B cell (primary cell): ENCODE measurements at regions not wholly inside any gene's neighbourhood (a gene's known extent, or its start where the extent isn't known, plus 50 kb on each side); places are given as distances from the start of the nearest gene placed in this dataset.

ENCODE experiments used
- ATAC-seq: fragments of 200-7000 bp; cut with Tn5 transposase; one replicate; pipeline ENCODE4 v1.10.0; 2021; ENCODE audit warnings: low read depth, mild to moderate bottlenecking, moderate number of reproducible peaks, moderate library complexity
- CTCF ChIA-PET: fragments of 350-600 bp; sonication (Branson Sonifier 250); formaldehyde crosslinking; loops from one replicate; lab custom pipeline; 2021; ENCODE audit warnings: antibody characterized with exemption, inconsistent platforms; lab: Charles Lee
- POLR2A ChIA-PET: fragments of 350-600 bp; sonication (Branson Sonifier 250); formaldehyde crosslinking; loops from one replicate; lab custom pipeline; 2021; ENCODE audit warnings: antibody characterized with exemption; lab: Charles Lee
- DNase-seq: peaks from one replicate; pipeline ENCODE4 v3.0.0; 2013
- H2AFZ ChIP-seq: 2 replicates; pipeline ENCODE4 v1.6.1; 2012; ENCODE audit warnings: mild to moderate bottlenecking, low read depth, low read length; ENCODE audit not compliant: insufficient read depth, poor library complexity, severe bottlenecking
- H3K27ac ChIP-seq, 2 donors: 1 replicate in 1 of 2; 2 replicates in 1 of 2; pipeline ENCODE4 v1.5.1; 2012 to 2013; ENCODE audit warnings: low read length in 2 of 2, mild to moderate bottlenecking in 2 of 2, moderate library complexity in 1 of 2
- H3K27me3 ChIP-seq, 4 experiments: fragments of 200-600 bp in 1 of 4; sonication (generic) in 1 of 4; replicated peaks in 1 of 4; 1 replicate in 2 of 4; 2 replicates in 2 of 4; pipeline versions ENCODE4 v1.6.1 to v1.7.0; 2013 to 2016; ENCODE audit warnings: low read length in 3 of 4, mild to moderate bottlenecking in 2 of 4, mixed read lengths in 1 of 4, moderate library complexity in 1 of 4; ENCODE audit not compliant: insufficient read depth in 4 of 4, control insufficient read depth in 3 of 4; ENCODE audit errors: control extremely low read depth in 1 of 4
- H3K36me3 ChIP-seq, 2 experiments: replicated peaks in 1 of 2; 1 replicate in 1 of 2; 2 replicates in 1 of 2; pipeline versions ENCODE4 v1.6.1 to v1.7.1; 2013; ENCODE audit warnings: low read length in 1 of 2; ENCODE audit not compliant: insufficient read depth in 2 of 2, control insufficient read depth in 1 of 2; ENCODE audit errors: control extremely low read depth in 1 of 2, extremely low read depth in 1 of 2
- H3K4me1 ChIP-seq, 2 donors: fragments of 200-600 bp in 1 of 2; sonication (generic) in 1 of 2; 1 replicate in 1 of 2; 2 replicates in 1 of 2; pipeline versions ENCODE4 v1.5.1 to v1.6.1; 2013 to 2017; ENCODE audit warnings: low read length in 2 of 2; ENCODE audit not compliant: control insufficient read depth in 2 of 2, insufficient read depth in 2 of 2
- H3K4me2 ChIP-seq: replicated peaks from 2 replicates; pipeline ENCODE3; 2012; ENCODE audit warnings: mild to moderate bottlenecking, low read depth, low read length; ENCODE audit not compliant: poor library complexity, severe bottlenecking
- H3K4me3 ChIP-seq, 5 experiments: fragments of 200-600 bp in 1 of 5; sonication (generic) in 1 of 5; 1 replicate in 3 of 5; 2 replicates in 2 of 5; pipeline versions ENCODE4 v1.5.1 to v1.7.0; 2011 to 2016; ENCODE audit warnings: low read length in 4 of 5, mild to moderate bottlenecking in 4 of 5, low read depth in 2 of 5, control low read depth in 1 of 5, moderate library complexity in 1 of 5; ENCODE audit not compliant: insufficient read depth in 1 of 5; ENCODE audit errors: control extremely low read depth in 1 of 5, extremely low read depth in 1 of 5
- H3K79me2 ChIP-seq: fragments of 200-600 bp; sonication (generic); one replicate; pipeline ENCODE4 v1.6.0; 2016; ENCODE audit warnings: low read length; ENCODE audit not compliant: control insufficient read depth, insufficient read depth
- H3K9ac ChIP-seq: fragments of 200-600 bp; sonication (generic); 2 replicates; pipeline ENCODE4 v1.6.1; 2017; ENCODE audit warnings: mild to moderate bottlenecking, low read length, moderate library complexity
- H3K9me3 ChIP-seq, 3 donors: one replicate each; pipeline versions ENCODE4 v1.6.1 to v1.7.1; 2013; ENCODE audit warnings: low read length in 2 of 3; ENCODE audit not compliant: control insufficient read depth in 2 of 3, insufficient read depth in 1 of 3; ENCODE audit errors: control extremely low read depth in 1 of 3
- H4K20me1 ChIP-seq: 2 replicates; pipeline ENCODE4 v1.6.0; 2012; ENCODE audit warnings: mild to moderate bottlenecking, low read length; ENCODE audit not compliant: insufficient read depth, control insufficient read depth, poor library complexity, severe bottlenecking
- H3K27ac Mint-ChIP-seq: one replicate; pipeline ENCODE4 v1.8.0; 2021; ENCODE audit warnings: mixed read lengths
- H3K27me3 Mint-ChIP-seq: one replicate; pipeline ENCODE4 v1.8.0; 2021; ENCODE audit warnings: mixed read lengths
- H3K4me1 Mint-ChIP-seq: one replicate; pipeline ENCODE4 v1.8.0; 2021; ENCODE audit warnings: mixed read lengths
- H3K4me3 Mint-ChIP-seq: one replicate; pipeline ENCODE4 v1.8.0; 2021; ENCODE audit warnings: mixed read lengths
- H3K9me3 Mint-ChIP-seq: one replicate; pipeline ENCODE4 v1.8.0; 2022; ENCODE audit warnings: mixed read lengths; ENCODE audit not compliant: insufficient read depth
- EZH2 ChIP-seq: IDR thresholded peaks from 2 replicates; pipeline ENCODE4 v1.6.1; 2012; ENCODE audit warnings: borderline replicate concordance, low read depth, mild to moderate bottlenecking, moderate library complexity, low read length; ENCODE audit not compliant: insufficient read depth, poor library complexity, severe bottlenecking
- WGBS: methylation state at CpG from one replicate; pipeline ENCODE4 v1.1.5; 2013; ENCODE audit warnings: missing lambda C conversion rate; ENCODE audit not compliant: insufficient coverage; 5-methylcytosine and 5-hydroxymethylcytosine counted together
- intact Hi-C: fragments of 100-400 bp; cut with micrococcal nuclease; formaldehyde crosslinking; loops from one replicate; pipeline ENCODE4 v1.10.0; 2022
- TF ChIP-seq, protein P1 (sequence below): fragments of 200-600 bp; IDR thresholded peaks from one replicate; pipeline ENCODE4 v1.8.0; 2022; ENCODE audit warnings: antibody characterized with exemption, mild to moderate bottlenecking

DNA sequence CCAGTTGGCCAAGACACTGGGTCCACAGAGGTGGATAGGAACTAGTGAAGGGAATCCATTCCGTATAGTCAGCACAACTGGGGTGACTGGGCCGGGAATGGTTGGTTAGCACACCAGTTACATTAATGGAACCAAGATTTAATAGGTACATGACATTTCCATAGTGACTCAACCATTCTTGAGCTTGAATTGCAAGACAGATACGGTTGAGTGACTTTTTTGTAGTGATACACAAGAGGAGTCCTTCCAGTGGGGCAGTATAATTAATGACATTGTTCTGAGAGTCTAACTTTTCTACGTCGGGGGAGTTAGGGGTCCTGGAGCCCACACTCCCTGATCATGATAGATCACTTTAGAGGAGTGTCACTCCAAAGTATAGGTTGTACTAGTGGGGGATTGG lies 211.6 kb upstream of the CXCL13 start:
- Histone ChIP-seq H2AFZ (no peak overlapping the region), H3K9me3 (no peaks in the 10 kb centered on the region), H3K27ac (no peak overlapping the region), H3K27me3 (no peaks in the 10 kb centered on the region), H3K4me2 (no peak overlapping the region), H3K4me3 (no peak overlapping the region), H3K79me2 (no peaks in the 10 kb centered on the region), H3K4me1 (peaks cover 3 to 8% of the 10 kb centered on the region in 2 donors), H3K36me3 (no peaks in the 10 kb centered on the region), H4K20me1 (no peaks in the 10 kb centered on the region), H3K9ac (no peak overlapping the region)
- peaks cover 2% of the 10 kb centered on the region for H3K4me1 Mint-ChIP-seq
- ChIA-PET CTCF (interaction anchor here (1.7 kb wide), 1 partner anchor 207 kb away, joined by 4 read pairs; no protein-coding TSS in a partner anchor), POLR2A (no interaction called here)
- intact Hi-C loops: no loop called here
- TF ChIP-seq EZH2: no peak
- TF ChIP-seq, protein P1, sequence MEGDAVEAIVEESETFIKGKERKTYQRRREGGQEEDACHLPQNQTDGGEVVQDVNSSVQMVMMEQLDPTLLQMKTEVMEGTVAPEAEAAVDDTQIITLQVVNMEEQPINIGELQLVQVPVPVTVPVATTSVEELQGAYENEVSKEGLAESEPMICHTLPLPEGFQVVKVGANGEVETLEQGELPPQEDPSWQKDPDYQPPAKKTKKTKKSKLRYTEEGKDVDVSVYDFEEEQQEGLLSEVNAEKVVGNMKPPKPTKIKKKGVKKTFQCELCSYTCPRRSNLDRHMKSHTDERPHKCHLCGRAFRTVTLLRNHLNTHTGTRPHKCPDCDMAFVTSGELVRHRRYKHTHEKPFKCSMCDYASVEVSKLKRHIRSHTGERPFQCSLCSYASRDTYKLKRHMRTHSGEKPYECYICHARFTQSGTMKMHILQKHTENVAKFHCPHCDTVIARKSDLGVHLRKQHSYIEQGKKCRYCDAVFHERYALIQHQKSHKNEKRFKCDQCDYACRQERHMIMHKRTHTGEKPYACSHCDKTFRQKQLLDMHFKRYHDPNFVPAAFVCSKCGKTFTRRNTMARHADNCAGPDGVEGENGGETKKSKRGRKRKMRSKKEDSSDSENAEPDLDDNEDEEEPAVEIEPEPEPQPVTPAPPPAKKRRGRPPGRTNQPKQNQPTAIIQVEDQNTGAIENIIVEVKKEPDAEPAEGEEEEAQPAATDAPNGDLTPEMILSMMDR: no peak
- 84% methylated on average over 5 of the region's 5 CpGs for WGBS
- H3K4me3 Mint-ChIP-seq: no peak overlapping the region
- H3K27ac Mint-ChIP-seq: no peak overlapping the region
- no peak for DNase-seq
- H3K9me3 Mint-ChIP-seq: no peaks in the 10 kb centered on the region
- peaks cover 6% of the 10 kb centered on the region for H3K27me3 Mint-ChIP-seq
- no peak for ATAC-seq

DNA sequence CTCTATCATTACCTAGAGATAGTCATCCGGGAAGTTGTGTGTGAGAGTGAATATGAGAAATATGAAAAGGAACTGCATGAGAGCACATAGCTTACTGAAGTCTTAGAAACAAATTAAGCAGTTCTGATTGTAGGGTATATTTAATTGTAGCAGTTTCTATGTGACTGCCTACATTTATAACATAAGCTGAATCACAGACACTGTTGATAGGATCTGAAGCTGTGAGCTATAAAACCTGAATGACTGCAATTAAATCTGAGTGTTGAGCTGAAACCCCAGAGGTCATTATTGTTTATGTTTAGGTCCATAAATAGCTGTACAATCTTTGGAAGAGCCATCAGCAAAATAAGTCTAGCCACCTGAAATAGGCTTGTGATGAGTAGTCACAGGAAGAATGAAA lies 210.1 kb upstream of the CXCL13 start:
- no peaks in the 10 kb centered on the region for H4K20me1 ChIP-seq
- no peak overlapping the region for H3K27ac Mint-ChIP-seq
- no peak overlapping the region for H3K9ac ChIP-seq
- TF ChIP-seq EZH2: no peak
- TF ChIP-seq, protein P1: no peak
- H3K27me3 ChIP-seq: no peaks in the 10 kb centered on the region
- WGBS: no CpG with 5 or more reads among the region's 1 CpG
- ChIA-PET POLR2A (no interaction called here), CTCF (interaction anchor here (1.7 kb wide), 1 partner anchor 206 kb away, joined by 4 read pairs; no protein-coding TSS in a partner anchor)
- H3K79me2 ChIP-seq: no peaks in the 10 kb centered on the region
- peaks cover 3 to 8% of the 10 kb centered on the region in 2 donors for H3K4me1 ChIP-seq
- DNase-seq (no peak), ATAC-seq (no peak)
- intact Hi-C loops: no loop called here
- no peaks in the 10 kb centered on the region for H3K9me3 ChIP-seq
- no peak overlapping the region for H3K4me3 Mint-ChIP-seq
- H3K27ac ChIP-seq: no peak overlapping the region
- peaks cover 2% of the 10 kb centered on the region for H3K4me1 Mint-ChIP-seq
- H3K36me3 ChIP-seq: no peaks in the 10 kb centered on the region
- H3K27me3 Mint-ChIP-seq: peaks cover 6% of the 10 kb centered on the region
- no peak overlapping the region for H2AFZ ChIP-seq
- no peak overlapping the region for H3K4me3 ChIP-seq
- H3K9me3 Mint-ChIP-seq: no peaks in the 10 kb centered on the region
- no peak overlapping the region for H3K4me2 ChIP-seq
